B cell (primary cell): ENCODE measurements at regions not wholly inside any gene's neighbourhood (a gene's known extent, or its start where the extent isn't known, plus 50 kb on each side); places are given as distances from the start of the nearest gene placed in this dataset.

Source experiments
- CTCF ChIP-seq: fragments of 200-600 bp; IDR thresholded peaks from one replicate; pipeline ENCODE4 v1.8.0; 2022; ENCODE audit warnings: antibody characterized with exemption, mild to moderate bottlenecking
- EZH2 ChIP-seq: IDR thresholded peaks from 2 replicates; pipeline ENCODE4 v1.6.1; 2012; ENCODE audit warnings: borderline replicate concordance, low read depth, mild to moderate bottlenecking, moderate library complexity, low read length; ENCODE audit not compliant: insufficient read depth, poor library complexity, severe bottlenecking

GRCh38 chr4:55284331-55284730, 61.7 kb upstream of the SRD5A3 start:
- TF ChIP-seq CTCF, result no peak
- TF ChIP-seq EZH2, result no peak
